Keratinocyte (primary cell): ENCODE measurements at regions not wholly inside any gene's neighbourhood (a gene's known extent, or its start where the extent isn't known, plus 50 kb on each side); places are given as distances from the start of the nearest gene placed in this dataset.

Experiments used
- DNase-seq: peaks from one replicate; pipeline ENCODE4 v3.0.0-alpha.2; 2011; ENCODE audit warnings: low read depth, missing footprints, low spot score
- FAIRE-seq: peaks from 2 replicates; lab custom pipeline; 2011; peaks lifted over from hg19 to GRCh38; lab: Jason Lieb, UNC
- H2AFZ ChIP-seq: 2 replicates; pipeline ENCODE4 v1.6.0; 2012; ENCODE audit warnings: low read length, control low read depth, inconsistent platforms; ENCODE audit not compliant: control insufficient read depth
- H3K27ac ChIP-seq: 2 replicates; pipeline ENCODE4 v1.5.1; 2011; ENCODE audit warnings: low read length; ENCODE audit not compliant: control insufficient read depth, insufficient read depth
- H3K27me3 ChIP-seq: 3 replicates; pipeline ENCODE4 v1.6.0; 2011; ENCODE audit warnings: low read length; ENCODE audit not compliant: control insufficient read depth, insufficient read depth; ENCODE audit errors: extremely low read depth
- H3K36me3 ChIP-seq, 2 experiments: 2 replicates in 1 of 2; 3 replicates in 1 of 2; pipeline ENCODE4 v1.5.1; 2011; ENCODE audit warnings: low read length in 2 of 2, mild to moderate bottlenecking in 1 of 2; ENCODE audit not compliant: control insufficient read depth in 2 of 2, insufficient read depth in 2 of 2; ENCODE audit errors: extremely low read depth in 1 of 2
- H3K4me1 ChIP-seq: 3 replicates; pipeline ENCODE4 v1.5.1; 2011; ENCODE audit warnings: low read length; ENCODE audit not compliant: control insufficient read depth, insufficient read depth; ENCODE audit errors: extremely low read depth
- H3K4me2 ChIP-seq: 3 replicates; pipeline ENCODE4 v1.6.0; 2011; ENCODE audit warnings: low read depth, low read length; ENCODE audit not compliant: control insufficient read depth, insufficient read depth; ENCODE audit errors: extremely low read depth
- H3K4me3 ChIP-seq, 3 experiments: fragments of 200-600 bp in 1 of 3; sonication (generic) in 1 of 3; 2 replicates in 2 of 3; 3 replicates in 1 of 3; pipeline ENCODE4 v1.5.1; 2011 to 2016; ENCODE audit warnings: low read length in 3 of 3, mild to moderate bottlenecking in 3 of 3, control low read depth in 2 of 3, inconsistent platforms in 1 of 3, low read depth in 1 of 3, mixed read lengths in 1 of 3, mixed run types in 1 of 3, moderate library complexity in 1 of 3; ENCODE audit not compliant: control insufficient read depth in 2 of 3, insufficient read depth in 2 of 3; ENCODE audit errors: extremely low read depth in 1 of 3
- H3K79me2 ChIP-seq: 2 replicates; pipeline ENCODE4 v1.6.0; 2012; ENCODE audit warnings: low read length; ENCODE audit not compliant: control insufficient read depth, insufficient read depth
- H3K9ac ChIP-seq: 3 replicates; pipeline ENCODE4 v1.6.0; 2011; ENCODE audit warnings: low read length; ENCODE audit not compliant: control insufficient read depth, insufficient read depth; ENCODE audit errors: extremely low read depth
- H3K9me1 ChIP-seq: 3 replicates; pipeline ENCODE4 v1.6.0; 2011; ENCODE audit warnings: low read length; ENCODE audit not compliant: control insufficient read depth, insufficient read depth; ENCODE audit errors: extremely low read depth
- H3K9me3 ChIP-seq: 2 replicates; pipeline ENCODE4 v1.5.1; 2012; ENCODE audit warnings: low read depth, low read length; ENCODE audit not compliant: control insufficient read depth
- H4K20me1 ChIP-seq: 3 replicates; pipeline ENCODE4 v1.6.0; 2011; ENCODE audit warnings: low read length; ENCODE audit not compliant: control insufficient read depth, insufficient read depth; ENCODE audit errors: extremely low read depth
- CTCF ChIP-seq, 3 experiments: IDR thresholded peaks in 1 of 3; conservative IDR thresholded peaks in 1 of 3; optimal IDR thresholded peaks in 1 of 3; 2 replicates in 2 of 3; 3 replicates in 1 of 3; pipeline versions ENCODE3 to v1.5.1; 2011; ENCODE audit warnings: low read length in 3 of 3, mild to moderate bottlenecking in 3 of 3, moderate library complexity in 2 of 3, control low read depth in 1 of 3, inconsistent platforms in 1 of 3; ENCODE audit not compliant: insufficient read depth in 2 of 3; ENCODE audit errors: extremely low read depth in 1 of 3
- EZH2 ChIP-seq: IDR thresholded peaks from one replicate; pipeline ENCODE4 v1.6.1; 2012; ENCODE audit warnings: inconsistent platforms, mild to moderate bottlenecking, low read length, moderate library complexity
- dilution Hi-C: fragments of 300-500 bp; cut with MboI; formaldehyde crosslinking; loops from one replicate; pipeline ENCODE4 v1.7.0; 2020; ENCODE audit warnings: low sequenced_read_pairs; ENCODE audit not compliant: extremely low pct_ligation_motif_present

- FAIRE-seq, result no peak
- dilution Hi-C loops, result no loop called here
- no peaks in the 10 kb centered on the region for H3K9me3 ChIP-seq
Measured at GRCh38 chr4:119763386-119763785, 134.8 kb upstream of the PDE5A start.

GRCh38 chr4:119755599-119755998 is 127.0 kb upstream of the PDE5A start:
- Histone ChIP-seq H3K4me3 (no peak overlapping the region), H3K9ac (no peak overlapping the region), H4K20me1 (no peaks in the 10 kb centered on the region), H2AFZ (no peak overlapping the region), H3K27ac (no peak overlapping the region), H3K36me3 (no peaks in the 10 kb centered on the region), H3K4me2 (no peak overlapping the region), H3K9me1 (no peaks in the 10 kb centered on the region), H3K27me3 (no peaks in the 10 kb centered on the region), H3K4me1 (no peaks in the 10 kb centered on the region), H3K9me3 (no peaks in the 10 kb centered on the region), H3K79me2 (no peaks in the 10 kb centered on the region)
- TF ChIP-seq CTCF (optimal IDR thresholded peaks at IDR 0.05 in 1 of 3, IDR thresholded peaks at IDR 0.05 in 1 of 3, conservative IDR thresholded peaks at IDR 0.05 in 1 of 3; ENCODE audit: extremely low read depth in 1 of 3, insufficient read depth in 2 of 3, low read length in 3 of 3) (no peak), EZH2 (no peak)
- DNase-seq (no peak), FAIRE-seq (no peak)
- dilution Hi-C loops, result no loop called here

More at GRCh38 chr4:119763386-119763785, 134.8 kb upstream of the PDE5A start:
- no peaks in the 10 kb centered on the region for H4K20me1 ChIP-seq
- TF ChIP-seq CTCF (optimal IDR thresholded peaks at IDR 0.05 in 1 of 3, IDR thresholded peaks at IDR 0.05 in 1 of 3, conservative IDR thresholded peaks at IDR 0.05 in 1 of 3; ENCODE audit: extremely low read depth in 1 of 3, insufficient read depth in 2 of 3, low read length in 3 of 3) (no peak), EZH2 (no peak)
- H3K9me1 ChIP-seq, result no peaks in the 10 kb centered on the region
- no peak for DNase-seq
- H3K27ac ChIP-seq, result no peak overlapping the region
- H3K4me2 ChIP-seq, result no peak overlapping the region
- H3K9ac ChIP-seq, result no peak overlapping the region
- H2AFZ ChIP-seq, result no peak overlapping the region
- H3K4me1 ChIP-seq, result no peaks in the 10 kb centered on the region
- no peaks in the 10 kb centered on the region for H3K79me2 ChIP-seq
- H3K4me3 ChIP-seq, result no peak overlapping the region
- H3K36me3 ChIP-seq, result no peaks in the 10 kb centered on the region
- no peaks in the 10 kb centered on the region for H3K27me3 ChIP-seq
